GM13976 (cell line): ENCODE measurements at regions not wholly inside any gene's neighbourhood (a gene's known extent, or its start where the extent isn't known, plus 50 kb on each side); places are given as distances from the start of the nearest gene placed in this dataset.
"Not testable (repeated sequence)": the region's sequence is repeated elsewhere in the genome, so short reads cannot be mapped to it uniquely, and the experiment has no call there.

ENCODE experiments used
- DNase-seq: peaks from one replicate; pipeline ENCODE4 v3.0.0; 2012; ENCODE audit warnings: low spot score
- CTCF ChIP-seq: IDR thresholded peaks from 2 replicates; pipeline ENCODE4 v1.5.1; 2012; ENCODE audit warnings: borderline replicate concordance, mild to moderate bottlenecking; ENCODE audit not compliant: insufficient read depth; ENCODE audit errors: extremely low read depth, missing control alignments, control extremely low read depth
- in situ Hi-C: fragments of 300-500 bp; cut with MboI; formaldehyde crosslinking; loops from one replicate; pipeline ENCODE4 v1.12.0; 2022; ENCODE audit warnings: low sequenced_read_pairs, mixed read lengths, inconsistent platforms; ENCODE audit not compliant: unreplicated experiment

- no peak for DNase-seq
- in situ Hi-C loops = no loop called here
- no peak for TF ChIP-seq CTCF
These were observed 411.1 kb upstream of the MBL2 start for GRCh38 chr10:53183733-53184132.

- no peak for TF ChIP-seq CTCF
- DNase-seq = no peak
- in situ Hi-C loops = no loop called here
These were observed 404.9 kb upstream of the MBL2 start for GRCh38 chr10:53177468-53177867.

GRCh38 chr10:53166325-53166724 is 393.7 kb upstream of the MBL2 start:
- DNase-seq = no peak
- in situ Hi-C loops = no loop called here
- no peak for TF ChIP-seq CTCF

- no peak for DNase-seq
- no peak for TF ChIP-seq CTCF
- in situ Hi-C loops = no loop called here
These were observed 390.3 kb upstream of the MBL2 start for GRCh38 chr10:53162856-53163255.

GRCh38 chr10:53161231-53161630 is 388.6 kb upstream of the MBL2 start:
- DNase-seq = no peak
- in situ Hi-C loops = no loop called here
- no peak for TF ChIP-seq CTCF

- DNase-seq, in situ Hi-C loops: not testable (repeated sequence)
These were observed 383.1 kb upstream of the MBL2 start for GRCh38 chr10:53155674-53156073.

- in situ Hi-C loops = no loop called here
- TF ChIP-seq CTCF = no peak
- no peak for DNase-seq
These were observed 381.2 kb upstream of the MBL2 start for GRCh38 chr10:53153831-53154230.
